ENCODE measurements at regions not wholly inside any gene's neighbourhood (a gene's known extent, or its start where the extent isn't known, plus 50 kb on each side); places are given as distances from the start of the nearest gene placed in this dataset.

GRCh38 chrX:149199734-149200133 is 305.4 kb downstream of the IDS start:
- TF ChIP-seq CTCF (conservative IDR thresholded peaks at IDR 0.05 in 1 of 2, IDR thresholded peaks at IDR 0.05 in 1 of 2; ENCODE audit: low read depth in 1 of 2, low read length in 2 of 2) (no peak), EZH2 (IDR thresholded peaks at IDR 0.05; ENCODE audit: low read length, missing control alignments) (no peak)
